HG03103 (cell line): ENCODE measurements at regions not wholly inside any gene's neighbourhood (a gene's known extent, or its start where the extent isn't known, plus 50 kb on each side); places are given as distances from the start of the nearest gene placed in this dataset.
"Not testable (repeated sequence)": the region's sequence is repeated elsewhere in the genome, so short reads cannot be mapped to it uniquely, and the experiment has no call there.

Experiments used
- ATAC-seq: cut with Tn5 transposase; IDR thresholded peaks from one replicate; pipeline ENCODE4 v1.9.1; 2021; ENCODE audit warnings: low read depth; ENCODE audit not compliant: unreplicated experiment

GRCh38 chr18:39587586-39587985 lies 2022.0 kb upstream of the CELF4 start:
- no peak for ATAC-seq

GRCh38 chr18:39586741-39587140 lies 2021.1 kb upstream of the CELF4 start:
- ATAC-seq = no peak

GRCh38 chr18:39574897-39575296 lies 2009.3 kb upstream of the CELF4 start:
- ATAC-seq = no peak

GRCh38 chr18:39571511-39571910 lies 2005.9 kb upstream of the CELF4 start:
- ATAC-seq = no peak

GRCh38 chr18:39565551-39566230 lies 2000.1 kb upstream of the CELF4 start:
- ATAC-seq = not testable (repeated sequence)

GRCh38 chr18:39564716-39565115 lies 1999.1 kb upstream of the CELF4 start:
- no peak for ATAC-seq

- ATAC-seq = no peak
Observed at GRCh38 chr18:39561126-39561525, 1995.5 kb upstream of the CELF4 start.

- no peak for ATAC-seq
Observed at GRCh38 chr18:39558658-39559057, 1993.1 kb upstream of the CELF4 start.

- ATAC-seq = no peak
Observed at GRCh38 chr18:39555496-39555895, 1989.9 kb upstream of the CELF4 start.

GRCh38 chr18:39550701-39551100 lies 1985.1 kb upstream of the CELF4 start:
- ATAC-seq = no peak

- no peak for ATAC-seq
Observed at GRCh38 chr18:39549144-39549543, 1983.5 kb upstream of the CELF4 start.

GRCh38 chr18:39531659-39532058 lies 1966.1 kb upstream of the CELF4 start:
- no peak for ATAC-seq

GRCh38 chr18:39529358-39529757 lies 1963.8 kb upstream of the CELF4 start:
- no peak for ATAC-seq

- no peak for ATAC-seq
Observed at GRCh38 chr18:39527465-39527864, 1961.9 kb upstream of the CELF4 start.

GRCh38 chr18:39524370-39524769 lies 1958.8 kb upstream of the CELF4 start:
- ATAC-seq = no peak

GRCh38 chr18:39523281-39523680 lies 1957.7 kb upstream of the CELF4 start:
- ATAC-seq = no peak

- no peak for ATAC-seq
Observed at GRCh38 chr18:39521164-39521563, 1955.6 kb upstream of the CELF4 start.

- ATAC-seq = no peak
Observed at GRCh38 chr18:39519741-39520140, 1954.1 kb upstream of the CELF4 start.

- ATAC-seq = no peak
Observed at GRCh38 chr18:39515299-39515698, 1949.7 kb upstream of the CELF4 start.

GRCh38 chr18:39513186-39513585 lies 1947.6 kb upstream of the CELF4 start:
- ATAC-seq = no peak

- ATAC-seq = no peak
Observed at GRCh38 chr18:39506581-39507330, 1941.2 kb upstream of the CELF4 start.

- ATAC-seq = no peak
Observed at GRCh38 chr18:39500306-39500705, 1934.7 kb upstream of the CELF4 start.
